ENCODE measurements at regions not wholly inside any gene's neighbourhood (a gene's known extent, or its start where the extent isn't known, plus 50 kb on each side); places are given as distances from the start of the nearest gene placed in this dataset.
"Not testable (repeated sequence)": the region's sequence is repeated elsewhere in the genome, so short reads cannot be mapped to it uniquely, and the experiment has no call there.

GRCh38 chr19:30265918-30266317 is 106.3 kb upstream of the ZNF536 start:
- not testable (repeated sequence) for TF ChIP-seq POLR2A, CTCF (IDR thresholded peaks at IDR 0.05)

All from gastroesophageal sphincter (tissue), 3 donors.